A549 (cell line): ENCODE measurements at regions not wholly inside any gene's neighbourhood (a gene's known extent, or its start where the extent isn't known, plus 50 kb on each side); places are given as distances from the start of the nearest gene placed in this dataset.

Experiments used
- CBX8 ChIP-seq: fragments of 200-600 bp; sonication (generic); IDR thresholded peaks from 2 replicates; pipeline ENCODE4 v1.6.1; 2016
- CHD4 ChIP-seq: fragments of 200-600 bp; sonication (generic); IDR thresholded peaks from 2 replicates; pipeline ENCODE4 v1.6.1; 2016; ENCODE audit warnings: antibody characterized with exemption, mild to moderate bottlenecking, borderline replicate concordance
- EHF ChIP-seq: fragments of 250-450 bp; sonication (Bioruptor Pico); IDR thresholded peaks from 2 replicates; pipeline ENCODE4 v1.5.0; 2020; ENCODE audit warnings: mild to moderate bottlenecking
- EP300 ChIP-seq, 2 experiments: fragments of >200 bp; sonication (Bioruptor Twin); formaldehyde crosslinking; IDR thresholded peaks; 2 replicates in 1 of 2; 3 replicates in 1 of 2; pipeline ENCODE4 v1.6.1; 2016 to 2017
- ESRRA ChIP-seq: fragments of 150-350 bp; IDR thresholded peaks from 2 replicates; pipeline ENCODE4 v1.6.1; 2014; ENCODE audit warnings: mild to moderate bottlenecking, low read length, borderline replicate concordance
- FOSL2 ChIP-seq, 2 experiments: fragments of 450-650 bp in 1 of 2; fragments of >200 bp in 1 of 2; sonication (Bioruptor Twin) in 1 of 2; formaldehyde crosslinking; IDR thresholded peaks; 2 replicates each; pipeline versions ENCODE4 v1.5.0 to v1.6.1; 2016 to 2020; ENCODE audit warnings: mild to moderate bottlenecking in 1 of 2, moderate library complexity in 1 of 2
- GATA3 ChIP-seq: IDR thresholded peaks from 2 replicates; pipeline ENCODE4 v1.6.1; 2012; ENCODE audit warnings: borderline replicate concordance
- HDAC2 ChIP-seq: fragments of 200-600 bp; sonication (generic); IDR thresholded peaks from 2 replicates; pipeline ENCODE4 v1.6.1; 2016
- HOXB5 ChIP-seq: fragments of 250-450 bp; sonication (Bioruptor Pico); IDR thresholded peaks from 2 replicates; pipeline ENCODE4 v1.5.0; 2020; ENCODE audit warnings: mild to moderate bottlenecking, moderate library complexity
- MAFK ChIP-seq: fragments of 450-650 bp; IDR thresholded peaks from 2 replicates; pipeline ENCODE4 v1.6.1; 2014; ENCODE audit not compliant: partially characterized antibody
- MAZ ChIP-seq: fragments of 150-350 bp; IDR thresholded peaks from 2 replicates; pipeline ENCODE4 v1.6.1; 2014; ENCODE audit warnings: antibody characterized with exemption, low read depth, low read length, borderline replicate concordance
- NFE2L2 ChIP-seq: fragments of 150-350 bp; conservative IDR thresholded peaks from 2 replicates; pipeline ENCODE4 v1.6.1; 2014; ENCODE audit warnings: low read length
- PHF8 ChIP-seq: fragments of 200-600 bp; sonication (generic); IDR thresholded peaks from 2 replicates; pipeline ENCODE4 v1.6.1; 2016; ENCODE audit warnings: low read depth, mild to moderate bottlenecking, antibody characterized with exemption, moderate library complexity, borderline replicate concordance
- POLR2A ChIP-seq: IDR thresholded peaks from 2 replicates; pipeline ENCODE4 v1.6.1; 2012; ENCODE audit warnings: mild to moderate bottlenecking, low read length
- POLR2AphosphoS2 ChIP-seq: conservative IDR thresholded peaks from 2 replicates; pipeline ENCODE4 v1.6.1; 2012; ENCODE audit warnings: low read length, improper control_type of control experiment, inconsistent platforms
- RARB ChIP-seq: fragments of 250-450 bp; sonication (Bioruptor Pico); IDR thresholded peaks from 2 replicates; pipeline ENCODE4 v1.8.0; 2021; ENCODE audit warnings: mild to moderate bottlenecking, moderate library complexity
- RCOR1 ChIP-seq: fragments of 150-350 bp; IDR thresholded peaks from 2 replicates; pipeline ENCODE4 v1.6.1; 2014; ENCODE audit warnings: antibody characterized with exemption, low read length, low read depth
- RFX5 ChIP-seq: fragments of 450-650 bp; IDR thresholded peaks from 2 replicates; pipeline ENCODE4 v1.7.1; 2014; ENCODE audit warnings: antibody characterized with exemption, mild to moderate bottlenecking, moderate library complexity
- SMC3 ChIP-seq: fragments of >200 bp; sonication (Bioruptor Twin); formaldehyde crosslinking; IDR thresholded peaks from 3 replicates; pipeline ENCODE4 v1.6.1; 2018; ENCODE audit warnings: inconsistent platforms
- SREBF2 ChIP-seq: fragments of 450-650 bp; IDR thresholded peaks from 2 replicates; pipeline ENCODE4 v1.6.1; 2014; ENCODE audit warnings: mild to moderate bottlenecking, moderate library complexity
- TFCP2L1 ChIP-seq: fragments of 250-450 bp; sonication (Bioruptor Pico); IDR thresholded peaks from 2 replicates; pipeline ENCODE4 v1.5.0; 2021; ENCODE audit warnings: mild to moderate bottlenecking
- TP53 ChIP-seq: fragments of 250-450 bp; sonication (Bioruptor Pico); IDR thresholded peaks from 2 replicates; pipeline ENCODE4 v1.5.0; 2021; ENCODE audit warnings: mild to moderate bottlenecking, moderate library complexity
- ZC3H11A ChIP-seq: fragments of 450-650 bp; IDR thresholded peaks from 2 replicates; pipeline ENCODE4 v1.6.1; 2014; ENCODE audit warnings: antibody characterized with exemption, mild to moderate bottlenecking
- ZNF302 ChIP-seq: fragments of 250-450 bp; sonication (Bioruptor Pico); IDR thresholded peaks from 2 replicates; pipeline ENCODE4 v1.9.0; 2021; ENCODE audit warnings: inconsistent platforms, mild to moderate bottlenecking, moderate library complexity
- ZSCAN20 ChIP-seq: fragments of 250-450 bp; sonication (Bioruptor Pico); IDR thresholded peaks from 2 replicates; pipeline ENCODE4 v1.8.0; 2022; ENCODE audit warnings: mild to moderate bottlenecking, moderate library complexity
- TF ChIP-seq, protein P1 (sequence below): fragments of 200-600 bp; sonication (generic); IDR thresholded peaks from 2 replicates; pipeline ENCODE4 v1.6.1; 2016; ENCODE audit warnings: antibody characterized with exemption, mild to moderate bottlenecking, moderate library complexity
- TF ChIP-seq, protein P2 (sequence below): IDR thresholded peaks from 2 replicates; pipeline ENCODE4 v1.6.1; 2012; ENCODE audit warnings: low read depth, borderline replicate concordance
- TF ChIP-seq, protein P3 (sequence below): IDR thresholded peaks from 2 replicates; pipeline ENCODE4 v1.6.1; 2012
- TF ChIP-seq, protein P4 (sequence below): fragments of 150-350 bp; IDR thresholded peaks from 2 replicates; pipeline ENCODE4 v1.6.1; 2014; ENCODE audit warnings: low read depth, mild to moderate bottlenecking, low read length
- TF ChIP-seq, protein P5 (sequence below): fragments of >200 bp; sonication (Bioruptor Twin); formaldehyde crosslinking; IDR thresholded peaks from 3 replicates; pipeline ENCODE4 v1.5.1; 2016
- TF ChIP-seq, protein P6 (sequence below): fragments of >200 bp; sonication (Bioruptor Twin); formaldehyde crosslinking; IDR thresholded peaks from 3 replicates; pipeline ENCODE4 v1.6.1; 2016

DNA sequence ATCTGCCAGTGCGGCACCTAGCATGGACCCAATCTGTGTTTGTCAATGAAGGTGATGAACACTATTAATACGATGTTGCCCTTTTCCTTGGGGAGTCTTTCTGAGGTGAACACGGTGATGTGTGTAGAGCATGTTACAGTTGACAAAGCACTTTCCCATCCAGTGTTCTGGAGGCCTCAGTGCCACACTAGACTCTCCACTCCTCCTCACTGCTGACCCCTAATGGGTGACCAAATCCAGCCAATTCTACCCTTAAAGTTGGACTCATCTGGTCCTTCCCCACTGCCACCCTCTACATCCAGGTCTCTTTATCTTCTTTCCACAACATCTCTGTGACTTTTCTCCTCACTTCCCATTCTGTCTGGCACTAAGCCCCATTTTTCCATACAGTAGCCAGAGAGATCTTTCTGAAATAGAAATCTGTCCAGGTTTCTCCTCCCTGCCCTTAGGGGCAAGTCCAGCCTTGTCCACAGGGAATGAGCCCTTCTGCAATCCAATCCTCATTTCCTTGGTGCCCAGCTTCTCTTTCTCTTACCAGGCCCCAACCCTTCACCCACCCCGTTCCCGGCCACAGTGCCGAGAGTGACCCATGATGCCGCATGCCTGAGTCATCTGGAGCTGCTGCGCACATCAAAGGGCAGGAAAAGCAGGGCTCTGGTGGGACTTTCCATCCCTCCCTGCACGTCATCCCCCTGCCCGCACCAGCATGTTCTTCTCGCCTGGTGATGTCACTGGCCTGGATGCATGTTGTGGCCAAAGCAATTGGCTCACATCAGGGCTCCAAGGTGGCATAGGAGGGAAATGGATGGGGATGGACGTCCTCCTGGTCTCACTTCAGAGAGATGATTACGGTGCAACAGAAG lies 64.2 kb downstream of the RASSF10 start (continued):
- TF ChIP-seq, protein P1, sequence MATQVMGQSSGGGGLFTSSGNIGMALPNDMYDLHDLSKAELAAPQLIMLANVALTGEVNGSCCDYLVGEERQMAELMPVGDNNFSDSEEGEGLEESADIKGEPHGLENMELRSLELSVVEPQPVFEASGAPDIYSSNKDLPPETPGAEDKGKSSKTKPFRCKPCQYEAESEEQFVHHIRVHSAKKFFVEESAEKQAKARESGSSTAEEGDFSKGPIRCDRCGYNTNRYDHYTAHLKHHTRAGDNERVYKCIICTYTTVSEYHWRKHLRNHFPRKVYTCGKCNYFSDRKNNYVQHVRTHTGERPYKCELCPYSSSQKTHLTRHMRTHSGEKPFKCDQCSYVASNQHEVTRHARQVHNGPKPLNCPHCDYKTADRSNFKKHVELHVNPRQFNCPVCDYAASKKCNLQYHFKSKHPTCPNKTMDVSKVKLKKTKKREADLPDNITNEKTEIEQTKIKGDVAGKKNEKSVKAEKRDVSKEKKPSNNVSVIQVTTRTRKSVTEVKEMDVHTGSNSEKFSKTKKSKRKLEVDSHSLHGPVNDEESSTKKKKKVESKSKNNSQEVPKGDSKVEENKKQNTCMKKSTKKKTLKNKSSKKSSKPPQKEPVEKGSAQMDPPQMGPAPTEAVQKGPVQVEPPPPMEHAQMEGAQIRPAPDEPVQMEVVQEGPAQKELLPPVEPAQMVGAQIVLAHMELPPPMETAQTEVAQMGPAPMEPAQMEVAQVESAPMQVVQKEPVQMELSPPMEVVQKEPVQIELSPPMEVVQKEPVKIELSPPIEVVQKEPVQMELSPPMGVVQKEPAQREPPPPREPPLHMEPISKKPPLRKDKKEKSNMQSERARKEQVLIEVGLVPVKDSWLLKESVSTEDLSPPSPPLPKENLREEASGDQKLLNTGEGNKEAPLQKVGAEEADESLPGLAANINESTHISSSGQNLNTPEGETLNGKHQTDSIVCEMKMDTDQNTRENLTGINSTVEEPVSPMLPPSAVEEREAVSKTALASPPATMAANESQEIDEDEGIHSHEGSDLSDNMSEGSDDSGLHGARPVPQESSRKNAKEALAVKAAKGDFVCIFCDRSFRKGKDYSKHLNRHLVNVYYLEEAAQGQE = no peak
- TF ChIP-seq, protein P2, sequence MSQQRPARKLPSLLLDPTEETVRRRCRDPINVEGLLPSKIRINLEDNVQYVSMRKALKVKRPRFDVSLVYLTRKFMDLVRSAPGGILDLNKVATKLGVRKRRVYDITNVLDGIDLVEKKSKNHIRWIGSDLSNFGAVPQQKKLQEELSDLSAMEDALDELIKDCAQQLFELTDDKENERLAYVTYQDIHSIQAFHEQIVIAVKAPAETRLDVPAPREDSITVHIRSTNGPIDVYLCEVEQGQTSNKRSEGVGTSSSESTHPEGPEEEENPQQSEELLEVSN = peak; percentile 82
- TF ChIP-seq ZC3H11A (no peak), POLR2AphosphoS2 (no peak), HDAC2 (no peak), EHF (peak; percentile 23; the same call in 1 of the 2 replicates), GATA3 (peak; percentile 68; the same call in 1 of the 2 replicates), NFE2L2 (no peak; the same call in 1 of the 2 replicates), TP53 (CRISPR knock-in tag) (no peak), MAZ (no peak), CHD4 (no peak), FOSL2 (IDR thresholded peaks at IDR 0.05) (peak; percentile 37; the same call in 1 of the 2 replicates), FOSL2 (CRISPR knock-in tag; IDR thresholded peaks at IDR 0.05) (peak; percentile 87), POLR2A (no peak), SMC3 (peak; percentile 24; the same call in 1 of the 3 replicates), MAFK (no peak), PHF8 (no peak), ZNF302 (CRISPR knock-in tag) (no peak), EP300 (IDR thresholded peaks at IDR 0.05) (peak; percentile 28 to 80; a peak in 2 of 5 replicates), RARB (CRISPR knock-in tag) (no peak), TFCP2L1 (CRISPR knock-in tag) (no peak), CBX8 (no peak), ZSCAN20 (CRISPR knock-in tag) (no peak), SREBF2 (no peak), RCOR1 (no peak), HOXB5 (CRISPR knock-in tag) (no peak; the same call in 1 of the 2 replicates), RFX5 (0 out of 2 replicates have a peak, but pooled peaks have one; percentile 26), ESRRA (no peak)
- TF ChIP-seq, protein P3, sequence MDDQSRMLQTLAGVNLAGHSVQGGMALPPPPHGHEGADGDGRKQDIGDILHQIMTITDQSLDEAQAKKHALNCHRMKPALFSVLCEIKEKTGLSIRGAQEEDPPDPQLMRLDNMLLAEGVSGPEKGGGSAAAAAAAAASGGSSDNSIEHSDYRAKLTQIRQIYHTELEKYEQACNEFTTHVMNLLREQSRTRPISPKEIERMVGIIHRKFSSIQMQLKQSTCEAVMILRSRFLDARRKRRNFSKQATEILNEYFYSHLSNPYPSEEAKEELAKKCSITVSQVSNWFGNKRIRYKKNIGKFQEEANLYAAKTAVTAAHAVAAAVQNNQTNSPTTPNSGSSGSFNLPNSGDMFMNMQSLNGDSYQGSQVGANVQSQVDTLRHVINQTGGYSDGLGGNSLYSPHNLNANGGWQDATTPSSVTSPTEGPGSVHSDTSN = no peak
- TF ChIP-seq, protein P4, sequence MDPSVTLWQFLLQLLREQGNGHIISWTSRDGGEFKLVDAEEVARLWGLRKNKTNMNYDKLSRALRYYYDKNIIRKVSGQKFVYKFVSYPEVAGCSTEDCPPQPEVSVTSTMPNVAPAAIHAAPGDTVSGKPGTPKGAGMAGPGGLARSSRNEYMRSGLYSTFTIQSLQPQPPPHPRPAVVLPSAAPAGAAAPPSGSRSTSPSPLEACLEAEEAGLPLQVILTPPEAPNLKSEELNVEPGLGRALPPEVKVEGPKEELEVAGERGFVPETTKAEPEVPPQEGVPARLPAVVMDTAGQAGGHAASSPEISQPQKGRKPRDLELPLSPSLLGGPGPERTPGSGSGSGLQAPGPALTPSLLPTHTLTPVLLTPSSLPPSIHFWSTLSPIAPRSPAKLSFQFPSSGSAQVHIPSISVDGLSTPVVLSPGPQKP = no peak
- TF ChIP-seq, protein P5, sequence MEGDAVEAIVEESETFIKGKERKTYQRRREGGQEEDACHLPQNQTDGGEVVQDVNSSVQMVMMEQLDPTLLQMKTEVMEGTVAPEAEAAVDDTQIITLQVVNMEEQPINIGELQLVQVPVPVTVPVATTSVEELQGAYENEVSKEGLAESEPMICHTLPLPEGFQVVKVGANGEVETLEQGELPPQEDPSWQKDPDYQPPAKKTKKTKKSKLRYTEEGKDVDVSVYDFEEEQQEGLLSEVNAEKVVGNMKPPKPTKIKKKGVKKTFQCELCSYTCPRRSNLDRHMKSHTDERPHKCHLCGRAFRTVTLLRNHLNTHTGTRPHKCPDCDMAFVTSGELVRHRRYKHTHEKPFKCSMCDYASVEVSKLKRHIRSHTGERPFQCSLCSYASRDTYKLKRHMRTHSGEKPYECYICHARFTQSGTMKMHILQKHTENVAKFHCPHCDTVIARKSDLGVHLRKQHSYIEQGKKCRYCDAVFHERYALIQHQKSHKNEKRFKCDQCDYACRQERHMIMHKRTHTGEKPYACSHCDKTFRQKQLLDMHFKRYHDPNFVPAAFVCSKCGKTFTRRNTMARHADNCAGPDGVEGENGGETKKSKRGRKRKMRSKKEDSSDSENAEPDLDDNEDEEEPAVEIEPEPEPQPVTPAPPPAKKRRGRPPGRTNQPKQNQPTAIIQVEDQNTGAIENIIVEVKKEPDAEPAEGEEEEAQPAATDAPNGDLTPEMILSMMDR = no peak
- TF ChIP-seq, protein P6, sequence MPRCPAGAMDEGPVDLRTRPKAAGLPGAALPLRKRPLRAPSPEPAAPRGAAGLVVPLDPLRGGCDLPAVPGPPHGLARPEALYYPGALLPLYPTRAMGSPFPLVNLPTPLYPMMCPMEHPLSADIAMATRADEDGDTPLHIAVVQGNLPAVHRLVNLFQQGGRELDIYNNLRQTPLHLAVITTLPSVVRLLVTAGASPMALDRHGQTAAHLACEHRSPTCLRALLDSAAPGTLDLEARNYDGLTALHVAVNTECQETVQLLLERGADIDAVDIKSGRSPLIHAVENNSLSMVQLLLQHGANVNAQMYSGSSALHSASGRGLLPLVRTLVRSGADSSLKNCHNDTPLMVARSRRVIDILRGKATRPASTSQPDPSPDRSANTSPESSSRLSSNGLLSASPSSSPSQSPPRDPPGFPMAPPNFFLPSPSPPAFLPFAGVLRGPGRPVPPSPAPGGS = no peak
